Loucy (cell line): ENCODE measurements at regions not wholly inside any gene's neighbourhood (a gene's known extent, or its start where the extent isn't known, plus 50 kb on each side); places are given as distances from the start of the nearest gene placed in this dataset.

ENCODE experiments used
- CTCF ChIP-seq: fragments of 200-600 bp; sonication (generic); conservative IDR thresholded peaks from 2 replicates; pipeline ENCODE4 v1.5.1; 2014; ENCODE audit warnings: mild to moderate bottlenecking, antibody characterized with exemption, low read length
- EZH2phosphoT487 ChIP-seq: fragments of 200-600 bp; IDR thresholded peaks from 2 replicates; pipeline ENCODE4 v1.6.1; 2018; ENCODE audit warnings: antibody characterized with exemption, mild to moderate bottlenecking, moderate library complexity, borderline replicate concordance

- TF ChIP-seq CTCF (no peak), EZH2phosphoT487 (no peak)
Observed at GRCh38 chr1:79128722-79129121, 122.2 kb upstream of the ADGRL4 start.
